T-cell (primary cell): ENCODE measurements at regions not wholly inside any gene's neighbourhood (a gene's known extent, or its start where the extent isn't known, plus 50 kb on each side); places are given as distances from the start of the nearest gene placed in this dataset.

Experiments used
- ATAC-seq, 4 experiments: fragments of 200-7000 bp in 3 of 4; fragments of 150-1000 bp in 1 of 4; cut with Tn5 transposase; replicated peaks in 1 of 4; 1 replicate in 3 of 4; 2 replicates in 1 of 4; pipeline ENCODE4 v1.10.0; 2021; ENCODE audit warnings: moderate library complexity in 3 of 4, mild to moderate bottlenecking in 2 of 4, moderate number of reproducible peaks in 1 of 4
- CTCF ChIA-PET, 2 donors: fragments of 300-600 bp; sonication (Branson Sonifier 250); formaldehyde crosslinking; loops; one replicate each; lab custom pipeline; 2022; ENCODE audit warnings: antibody characterized with exemption in 2 of 2; lab: Charles Lee
- POLR2A ChIA-PET, 2 donors: fragments of 300-600 bp; sonication (Branson Sonifier 250); formaldehyde crosslinking; loops; one replicate each; lab custom pipeline; 2022; ENCODE audit warnings: antibody characterized with exemption in 2 of 2; lab: Charles Lee
- DNase-seq, 35 experiments: peaks; one replicate each; pipeline versions ENCODE4 v3.0.0 to v3.0.0-alpha.2; 2013 to 2023
- H3K27ac ChIP-seq: one replicate; pipeline ENCODE4 v1.5.1; 2013; ENCODE audit warnings: low read length
- H3K27me3 ChIP-seq, 2 experiments: replicated peaks in 1 of 2; 1 replicate in 1 of 2; 2 replicates in 1 of 2; pipeline versions ENCODE4 v1.6.1 to v1.7.0; 2013; ENCODE audit warnings: low read length in 1 of 2, mixed read lengths in 1 of 2; ENCODE audit not compliant: control insufficient read depth in 2 of 2, insufficient read depth in 2 of 2; ENCODE audit errors: extremely low read depth in 1 of 2
- H3K36me3 ChIP-seq, 2 donors: 1 replicate in 1 of 2; 2 replicates in 1 of 2; pipeline versions ENCODE4 v1.6.1 to v1.7.0; 2013; ENCODE audit warnings: low read length in 1 of 2; ENCODE audit not compliant: control insufficient read depth in 2 of 2, insufficient read depth in 1 of 2; ENCODE audit errors: extremely low read depth in 1 of 2
- H3K4me1 ChIP-seq, 2 experiments: 1 replicate in 1 of 2; 2 replicates in 1 of 2; pipeline versions ENCODE4 v1.6.1 to v1.7.0; 2013; ENCODE audit warnings: low read length in 2 of 2, mixed read lengths in 1 of 2; ENCODE audit not compliant: insufficient read depth in 2 of 2, control insufficient read depth in 1 of 2; ENCODE audit errors: extremely low read depth in 1 of 2
- H3K4me3 ChIP-seq, 2 donors: 1 replicate in 1 of 2; 2 replicates in 1 of 2; pipeline versions ENCODE4 v1.5.1 to v1.7.0; 2013; ENCODE audit warnings: mild to moderate bottlenecking in 2 of 2, low read length in 1 of 2, moderate library complexity in 1 of 2; ENCODE audit not compliant: control insufficient read depth in 1 of 2; ENCODE audit errors: extremely low read depth in 1 of 2
- H3K9me3 ChIP-seq: 2 replicates; pipeline ENCODE4 v1.7.0; 2013
- H3K27ac Mint-ChIP-seq, 2 donors: one replicate each; pipeline ENCODE4 v1.8.0; 2020 to 2021; ENCODE audit warnings: mild to moderate bottlenecking in 2 of 2, mixed read lengths in 2 of 2
- H3K27me3 Mint-ChIP-seq, 2 donors: one replicate each; pipeline ENCODE4 v1.8.0; 2021 to 2022; ENCODE audit warnings: mixed read lengths in 2 of 2
- H3K36me3 Mint-ChIP-seq: one replicate; pipeline ENCODE4 v1.8.0; 2021; ENCODE audit warnings: mixed read lengths
- H3K4me1 Mint-ChIP-seq, 3 donors: one replicate each; pipeline ENCODE4 v1.8.0; 2020 to 2022; ENCODE audit warnings: mixed read lengths in 3 of 3, mild to moderate bottlenecking in 1 of 3
- H3K4me3 Mint-ChIP-seq, 3 donors: one replicate each; pipeline ENCODE4 v1.8.0; 2020 to 2022; ENCODE audit warnings: mild to moderate bottlenecking in 3 of 3, mixed read lengths in 3 of 3, moderate library complexity in 3 of 3
- H3K9me3 Mint-ChIP-seq, 3 donors: one replicate each; pipeline ENCODE4 v1.8.0; 2020 to 2022; ENCODE audit warnings: mixed read lengths in 3 of 3
- WGBS: methylation state at CpG from one replicate; pipeline ENCODE4 v1.1.5; 2013; ENCODE audit warnings: missing lambda C conversion rate; ENCODE audit not compliant: insufficient coverage; 5-methylcytosine and 5-hydroxymethylcytosine counted together

DNA sequence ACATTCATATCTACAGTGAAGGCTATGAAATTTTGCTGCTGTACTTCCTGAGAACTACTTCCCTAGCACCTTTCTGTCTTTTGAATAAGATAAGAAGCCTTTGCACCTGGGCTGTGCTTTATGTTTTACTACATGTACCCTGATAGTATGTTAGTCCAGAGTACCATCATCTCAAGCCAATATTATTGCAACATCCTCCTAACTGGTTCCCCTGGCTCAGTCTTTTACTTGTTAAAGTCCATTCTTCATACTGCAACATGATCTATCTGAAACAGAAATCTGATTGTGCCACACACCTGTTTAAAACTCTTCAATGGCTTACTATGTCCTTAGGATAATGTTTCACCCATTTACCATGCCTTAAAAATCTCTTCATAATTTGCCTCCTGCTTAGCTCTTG is 102.3 kb downstream of the AGTR2 start:
- peaks cover 0 to 3% (median 0%) of the 10 kb centered on the region in 3 donors for H3K9me3 Mint-ChIP-seq
- no peaks in the 10 kb centered on the region for H3K27me3 ChIP-seq
- CTCF ChIA-PET = no interaction called here
- no peak overlapping the region for H3K4me3 Mint-ChIP-seq
- no peaks in the 10 kb centered on the region for H3K36me3 ChIP-seq
- H3K27ac Mint-ChIP-seq = no peak overlapping the region
- DNase-seq (no peak), ATAC-seq (no peak)
- H3K27me3 Mint-ChIP-seq = peaks cover 0 to 5% of the 10 kb centered on the region in 2 donors
- POLR2A ChIA-PET = no interaction called here
- H3K36me3 Mint-ChIP-seq = no peaks in the 10 kb centered on the region
- no peaks in the 10 kb centered on the region for H3K4me1 ChIP-seq
- no peak overlapping the region for H3K4me3 ChIP-seq
- H3K27ac ChIP-seq = no peak overlapping the region
- H3K9me3 ChIP-seq = no peaks in the 10 kb centered on the region
- H3K4me1 Mint-ChIP-seq = no peaks in the 10 kb centered on the region

DNA sequence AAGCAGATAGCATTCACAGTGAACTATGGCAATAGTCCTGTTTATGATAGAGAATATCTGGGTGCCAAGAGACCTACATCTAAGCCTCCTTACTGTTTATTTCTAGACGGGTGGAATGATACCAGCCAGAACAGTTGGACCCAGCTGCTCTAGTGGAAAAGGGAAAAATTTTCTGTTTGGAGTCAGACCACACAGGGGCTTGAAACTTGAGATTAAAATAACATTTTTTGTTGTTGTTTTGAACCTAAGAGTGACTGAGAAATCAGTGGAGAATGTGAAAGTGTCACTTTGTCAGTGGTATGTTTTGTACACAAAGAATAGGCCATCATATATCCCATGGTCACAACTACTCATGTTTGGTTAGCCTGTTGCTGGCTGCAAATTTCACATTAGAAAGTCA is 105.7 kb downstream of the AGTR2 start:
- H3K4me3 Mint-ChIP-seq = no peak overlapping the region
- Histone ChIP-seq H3K36me3 (no peaks in the 10 kb centered on the region), H3K27ac (no peak overlapping the region), H3K9me3 (no peaks in the 10 kb centered on the region), H3K27me3 (no peaks in the 10 kb centered on the region), H3K4me3 (no peak overlapping the region), H3K4me1 (no peaks in the 10 kb centered on the region)
- H3K27ac Mint-ChIP-seq = no peak overlapping the region
- DNase-seq (no peak), ATAC-seq (no peak)
- H3K4me1 Mint-ChIP-seq = no peaks in the 10 kb centered on the region
- ChIA-PET CTCF (no interaction called here), POLR2A (no interaction called here)
- peaks cover 0 to 15% of the 10 kb centered on the region in 2 donors for H3K27me3 Mint-ChIP-seq
- H3K9me3 Mint-ChIP-seq = peaks cover 0 to 3% (median 0%) of the 10 kb centered on the region in 3 donors
- H3K36me3 Mint-ChIP-seq = no peaks in the 10 kb centered on the region
- WGBS = no CpG with 5 or more reads among the region's 1 CpG

GRCh38 chrX:116277351-116278225 is 107.0 kb downstream of the AGTR2 start:
- Histone ChIP-seq H3K36me3 (no peaks in the 10 kb centered on the region), H3K4me3 (no peak overlapping the region), H3K4me1 (no peaks in the 10 kb centered on the region), H3K27ac (no peak overlapping the region), H3K9me3 (no peaks in the 10 kb centered on the region), H3K27me3 (no peaks in the 10 kb centered on the region)
- no peak for DNase-seq
- POLR2A ChIA-PET = no interaction called here
- Mint-ChIP-seq H3K27ac (no peak overlapping the region), H3K36me3 (no peaks in the 10 kb centered on the region), H3K4me3 (no peak overlapping the region), H3K4me1 (no peaks in the 10 kb centered on the region), H3K9me3 (peaks cover 0 to 3% (median 0%) of the 10 kb centered on the region in 3 donors), H3K27me3 (peaks cover 0 to 15% of the 10 kb centered on the region in 2 donors)
- CTCF ChIA-PET = no interaction called here
- ATAC-seq = no peak
- no CpG with 5 or more reads among the region's 7 CpGs for WGBS

DNA sequence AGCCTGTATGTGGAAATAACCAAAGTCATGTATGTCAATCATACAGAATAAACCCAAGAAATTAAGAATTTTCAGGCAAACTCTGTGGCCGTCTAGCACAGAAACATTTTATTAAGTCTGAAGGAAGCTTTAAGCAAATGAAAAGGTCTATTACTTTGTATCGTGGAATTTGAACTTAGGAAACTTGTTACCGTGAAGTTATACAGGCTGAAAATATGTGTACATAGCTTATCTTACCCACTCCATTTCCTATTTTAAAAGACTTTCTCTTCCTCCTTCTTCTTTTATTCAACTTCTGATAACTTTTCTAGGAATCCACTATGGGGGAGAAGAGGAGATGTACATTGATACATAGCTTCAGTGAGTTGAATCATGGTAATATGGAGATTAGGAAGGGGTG is 108.3 kb downstream of the AGTR2 start:
- ChIA-PET CTCF (no interaction called here), POLR2A (no interaction called here)
- Mint-ChIP-seq H3K4me1 (no peaks in the 10 kb centered on the region), H3K36me3 (no peaks in the 10 kb centered on the region), H3K4me3 (no peak overlapping the region), H3K27me3 (peaks cover 0 to 15% of the 10 kb centered on the region in 2 donors), H3K27ac (no peak overlapping the region), H3K9me3 (no peaks in the 10 kb centered on the region)
- no peak for DNase-seq
- Histone ChIP-seq H3K4me3 (no peak overlapping the region), H3K36me3 (no peaks in the 10 kb centered on the region), H3K27me3 (no peaks in the 10 kb centered on the region), H3K27ac (no peak overlapping the region), H3K9me3 (no peaks in the 10 kb centered on the region), H3K4me1 (no peaks in the 10 kb centered on the region)
- no CpG with 5 or more reads among the region's 3 CpGs for WGBS
- ATAC-seq = no peak

- H3K36me3 ChIP-seq = no peaks in the 10 kb centered on the region
- DNase-seq = no peak
- no peaks in the 10 kb centered on the region for H3K4me1 ChIP-seq
- ChIA-PET POLR2A (no interaction called here), CTCF (no interaction called here)
- no peak overlapping the region for H3K4me3 Mint-ChIP-seq
- ATAC-seq = no peak
- H3K4me1 Mint-ChIP-seq = no peaks in the 10 kb centered on the region
- no CpG with 5 or more reads among the region's 1 CpG for WGBS
- H3K9me3 Mint-ChIP-seq = no peaks in the 10 kb centered on the region
- no peak overlapping the region for H3K27ac Mint-ChIP-seq
- peaks cover 0 to 12% of the 10 kb centered on the region in 2 donors for H3K27me3 Mint-ChIP-seq
- no peaks in the 10 kb centered on the region for H3K9me3 ChIP-seq
- H3K27ac ChIP-seq = no peak overlapping the region
- no peaks in the 10 kb centered on the region for H3K27me3 ChIP-seq
- no peaks in the 10 kb centered on the region for H3K36me3 Mint-ChIP-seq
- no peak overlapping the region for H3K4me3 ChIP-seq
These were observed 110.6 kb downstream of the AGTR2 start for GRCh38 chrX:116281106-116281505.

- POLR2A ChIA-PET = no interaction called here
- DNase-seq = no peak
- H3K4me1 Mint-ChIP-seq = no peaks in the 10 kb centered on the region
- Histone ChIP-seq H3K9me3 (no peaks in the 10 kb centered on the region), H3K4me3 (no peak overlapping the region), H3K27me3 (no peaks in the 10 kb centered on the region), H3K36me3 (no peaks in the 10 kb centered on the region), H3K27ac (no peak overlapping the region), H3K4me1 (no peaks in the 10 kb centered on the region)
- CTCF ChIA-PET = no interaction called here
- no peak overlapping the region for H3K4me3 Mint-ChIP-seq
- H3K27ac Mint-ChIP-seq = no peak overlapping the region
- H3K9me3 Mint-ChIP-seq = no peaks in the 10 kb centered on the region
- ATAC-seq = no peak
- no peaks in the 10 kb centered on the region for H3K36me3 Mint-ChIP-seq
- H3K27me3 Mint-ChIP-seq = peaks cover 0 to 10% of the 10 kb centered on the region in 2 donors
These were observed 112.2 kb downstream of the AGTR2 start for GRCh38 chrX:116282751-116283150.
